ENCODE measurements at regions not wholly inside any gene's neighbourhood (a gene's known extent, or its start where the extent isn't known, plus 50 kb on each side); places are given as distances from the start of the nearest gene placed in this dataset.
A peak's percentile ranks its signal among the peaks of the same experiment; 100 is the strongest.

DNA sequence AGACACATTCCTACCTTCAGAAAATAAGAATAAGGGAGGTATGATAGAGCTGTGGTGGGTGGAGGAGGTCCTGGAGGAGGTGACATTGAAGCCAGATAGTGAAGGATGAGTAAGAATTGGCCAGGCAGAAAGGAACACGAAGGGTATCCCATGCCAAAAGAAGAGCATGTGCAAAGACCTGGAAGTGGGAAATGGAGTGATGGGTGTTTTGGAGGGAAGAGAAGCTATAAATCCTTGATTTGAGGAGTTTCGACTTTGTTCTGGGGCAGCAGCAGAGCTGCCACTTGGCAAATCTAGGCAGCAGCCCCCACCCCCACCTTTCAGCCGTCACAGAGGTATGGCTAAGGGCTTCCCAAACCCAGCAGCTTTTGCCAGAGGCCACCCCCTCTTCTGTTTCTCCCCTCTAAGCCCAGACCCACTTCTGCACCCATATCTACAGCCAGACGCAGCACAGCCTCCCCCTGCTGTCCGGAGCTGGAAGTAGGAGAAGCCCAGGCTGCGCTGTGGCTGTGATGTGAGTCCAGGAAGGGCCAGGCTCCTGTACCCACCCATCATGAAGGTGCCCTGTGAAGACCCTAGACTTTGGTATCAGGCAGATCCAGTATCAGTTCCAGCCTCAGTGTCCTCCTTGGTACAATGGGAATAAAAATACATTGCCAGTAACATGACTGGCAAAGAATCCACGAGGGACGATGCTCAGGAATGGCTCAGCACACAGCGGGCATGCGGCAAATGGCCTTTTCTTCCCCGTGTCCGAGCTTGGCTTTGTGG is 188.7 kb upstream of the LINGO1 start:
- no peak overlapping the region for H3K4me3 ChIP-seq
- TF ChIP-seq POLR2A (IDR thresholded peaks at IDR 0.05) = no peak
- TF ChIP-seq, protein P1, sequence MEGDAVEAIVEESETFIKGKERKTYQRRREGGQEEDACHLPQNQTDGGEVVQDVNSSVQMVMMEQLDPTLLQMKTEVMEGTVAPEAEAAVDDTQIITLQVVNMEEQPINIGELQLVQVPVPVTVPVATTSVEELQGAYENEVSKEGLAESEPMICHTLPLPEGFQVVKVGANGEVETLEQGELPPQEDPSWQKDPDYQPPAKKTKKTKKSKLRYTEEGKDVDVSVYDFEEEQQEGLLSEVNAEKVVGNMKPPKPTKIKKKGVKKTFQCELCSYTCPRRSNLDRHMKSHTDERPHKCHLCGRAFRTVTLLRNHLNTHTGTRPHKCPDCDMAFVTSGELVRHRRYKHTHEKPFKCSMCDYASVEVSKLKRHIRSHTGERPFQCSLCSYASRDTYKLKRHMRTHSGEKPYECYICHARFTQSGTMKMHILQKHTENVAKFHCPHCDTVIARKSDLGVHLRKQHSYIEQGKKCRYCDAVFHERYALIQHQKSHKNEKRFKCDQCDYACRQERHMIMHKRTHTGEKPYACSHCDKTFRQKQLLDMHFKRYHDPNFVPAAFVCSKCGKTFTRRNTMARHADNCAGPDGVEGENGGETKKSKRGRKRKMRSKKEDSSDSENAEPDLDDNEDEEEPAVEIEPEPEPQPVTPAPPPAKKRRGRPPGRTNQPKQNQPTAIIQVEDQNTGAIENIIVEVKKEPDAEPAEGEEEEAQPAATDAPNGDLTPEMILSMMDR (IDR thresholded peaks at IDR 0.05) = peak; percentile 40 to 76 (median 62)
- peaks cover 0 to 23% (median 0%) of the 10 kb centered on the region in 12 donors for H3K4me1 ChIP-seq
- intact Hi-C loops (cut with DNase I) = loop anchor here in 9 of 10 donors (1.0 to 10.0 kb wide), 7 partner anchors 157 to 189 kb away; partner anchors contain the start of gene LINGO1 (in 2 of the 9)
- H3K36me3 ChIP-seq = no peaks in the 10 kb centered on the region
- peaks cover 26 to 59% (median 34%) of the 10 kb centered on the region in 9 donors for H3K27me3 ChIP-seq
- ATAC-seq = peak; percentile 37 to 88 (median 76)
- no peak overlapping the region for H3K27ac ChIP-seq
- WGBS, 4 donors = 35 to 43% (median 40%) methylated on average over 12 of the region's 12 CpGs
- no peaks in the 10 kb centered on the region for H3K9me3 ChIP-seq
- DNase-seq = peak; percentile 44 to 75 (median 48)

DNA sequence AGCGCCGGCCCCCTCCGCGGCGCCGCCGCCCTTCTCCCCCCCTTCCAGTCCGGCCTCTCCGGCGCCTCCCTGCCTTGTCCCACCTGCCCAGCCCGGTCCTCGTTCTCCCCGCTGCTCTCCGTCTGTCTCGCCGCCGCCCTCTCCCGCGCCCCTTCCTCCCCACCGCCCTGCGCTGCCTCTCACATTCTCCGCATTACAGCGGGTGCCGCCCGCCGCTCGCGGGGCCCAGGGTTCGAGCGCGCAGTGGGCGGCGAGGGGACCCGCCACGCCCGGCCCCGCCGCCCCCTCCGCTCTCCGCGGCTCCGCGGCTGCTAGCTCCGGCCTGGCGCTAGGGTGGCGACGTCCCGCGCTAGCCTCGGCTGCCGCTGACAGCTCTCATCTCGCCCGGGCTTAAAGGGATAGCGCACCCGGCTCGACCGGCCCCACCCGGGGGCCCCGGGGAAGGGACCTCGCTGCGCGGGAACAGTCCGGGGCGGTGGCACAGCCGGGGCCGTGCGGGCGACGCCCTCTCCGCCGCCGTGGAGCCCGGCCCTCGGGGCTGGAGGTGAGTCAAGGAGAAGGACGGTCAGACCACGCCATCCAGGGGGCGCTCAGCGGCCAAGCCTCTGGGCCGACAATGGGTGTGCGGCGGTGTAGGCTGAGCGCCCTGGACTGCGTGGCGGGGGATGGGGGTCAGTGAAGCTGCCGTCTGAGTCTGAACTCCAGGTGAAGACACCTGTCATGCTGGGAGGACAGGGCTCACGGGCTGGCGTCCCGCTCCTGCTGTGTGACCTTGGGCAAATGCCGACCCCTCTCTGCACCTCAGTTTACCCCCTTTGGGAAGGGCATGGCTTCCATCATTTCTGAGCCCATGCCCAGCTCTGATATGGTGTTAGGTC is 187.4 kb upstream of the LINGO1 start:
- Histone ChIP-seq H3K36me3 (no peaks in the 10 kb centered on the region), H3K4me1 (peaks cover 0 to 23% (median 0%) of the 10 kb centered on the region in 12 donors), H3K4me3 (peak overlapping the region; percentile 7 to 51 (median 38)), H3K9me3 (no peaks in the 10 kb centered on the region), H3K27me3 (peaks cover 26 to 69% (median 39%) of the 10 kb centered on the region in 9 donors), H3K27ac (no peak overlapping the region)
- ATAC-seq = peak in 3 of 4 donors; percentile 32 to 60 (median 54)
- intact Hi-C loops (cut with DNase I) = loop anchor here in 8 of 10 donors (2.0 to 10.0 kb wide), 5 partner anchors 155 to 188 kb away; partner anchors contain the start of gene LINGO1 (in 2 of the 8)
- TF ChIP-seq, protein P1 (IDR thresholded peaks at IDR 0.05) = peak in 4 of 12 donors; percentile 5 to 33 (median 20)
- no peak for TF ChIP-seq POLR2A (IDR thresholded peaks at IDR 0.05)
- peak in 1 of 5 donors; percentile 18 for DNase-seq
- 1 to 3% (median 2%) methylated on average over 31 to 89 of the region's 89 CpGs for WGBS, 4 donors

DNA sequence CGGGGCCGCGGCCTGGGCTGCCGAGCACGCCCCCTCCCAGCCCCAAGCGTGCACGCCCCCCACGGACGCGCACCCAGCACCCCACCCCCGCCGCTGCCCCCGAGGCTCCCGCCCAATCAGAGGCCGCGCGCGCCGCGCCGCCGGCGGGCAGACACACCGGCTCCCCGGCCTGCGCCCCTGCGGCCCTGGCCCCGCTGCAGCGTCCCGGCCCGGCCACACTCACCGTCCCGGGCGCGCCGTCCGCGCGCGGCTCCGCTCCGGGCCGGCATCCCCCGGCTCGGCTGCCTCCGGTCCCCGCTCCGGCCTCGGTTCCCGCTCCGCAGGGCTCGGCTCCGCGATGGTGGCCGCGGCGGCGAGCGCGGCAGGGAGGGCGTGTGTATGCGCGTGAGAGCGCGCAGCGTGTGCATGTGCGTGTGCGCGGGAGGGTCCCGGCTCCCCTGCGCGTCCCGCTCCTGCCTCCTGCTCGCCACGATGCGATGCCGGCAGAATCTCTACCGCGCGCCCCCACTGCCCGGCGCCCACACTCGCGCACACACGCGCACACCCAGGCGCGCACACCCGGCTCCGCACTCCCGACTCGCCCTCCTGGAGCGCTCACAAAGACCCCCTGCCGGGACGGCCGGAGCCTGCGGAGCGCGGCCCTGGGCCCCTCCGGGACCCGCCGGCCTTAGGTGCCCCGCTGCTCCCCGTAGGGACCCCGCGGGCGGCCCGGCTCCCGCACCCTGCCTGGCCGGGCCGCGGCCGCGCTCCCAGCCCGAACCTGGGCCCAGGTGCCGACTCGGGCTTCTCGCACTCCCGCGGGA is 186.5 kb upstream of the LINGO1 start:
- DNase-seq (no peak), ATAC-seq (no peak)
- no peak overlapping the region for H3K27ac ChIP-seq
- WGBS, 4 donors = 1 to 3% (median 1%) methylated on average over 12 to 120 of the region's 120 CpGs
- H3K36me3 ChIP-seq = no peaks in the 10 kb centered on the region
- H3K4me1 ChIP-seq = peaks cover 0 to 23% (median 0%) of the 10 kb centered on the region in 12 donors
- H3K4me3 ChIP-seq = peak overlapping the region; percentile 18 to 51 (median 38)
- no peaks in the 10 kb centered on the region for H3K9me3 ChIP-seq
- intact Hi-C loops (cut with DNase I) = loop anchor here in 1 of 10 donors (5.0 kb wide), 1 partner anchor 182 kb away; no protein-coding TSS in a partner anchor
- TF ChIP-seq, protein P1 (IDR thresholded peaks at IDR 0.05) = no peak
- TF ChIP-seq POLR2A (IDR thresholded peaks at IDR 0.05) = no peak
- peaks cover 26 to 69% (median 39%) of the 10 kb centered on the region in 9 donors for H3K27me3 ChIP-seq

All from heart left ventricle (tissue), 16 donors.